ENCODE measurements at regions not wholly inside any gene's neighbourhood (a gene's known extent, or its start where the extent isn't known, plus 50 kb on each side); places are given as distances from the start of the nearest gene placed in this dataset.
"Not testable (repeated sequence)": the region's sequence is repeated elsewhere in the genome, so short reads cannot be mapped to it uniquely, and the experiment has no call there.

GRCh38 chr1:60562740-60563139 lies 489.2 kb upstream of the C1orf87 start:
- DNase-seq (ENCODE audit: low read depth, low spot score), result no peak

GRCh38 chr1:60560701-60561100 lies 487.1 kb upstream of the C1orf87 start:
- no peak for DNase-seq (ENCODE audit: low read depth, low spot score)

- DNase-seq (ENCODE audit: low read depth, low spot score), result no peak
These were observed 484.7 kb upstream of the C1orf87 start for GRCh38 chr1:60558236-60558635.

- no peak for DNase-seq (ENCODE audit: low read depth, low spot score)
These were observed 480.2 kb upstream of the C1orf87 start for GRCh38 chr1:60553730-60554129.

GRCh38 chr1:60547821-60548220 lies 474.3 kb upstream of the C1orf87 start:
- DNase-seq (ENCODE audit: low read depth, low spot score), result no peak

GRCh38 chr1:60541831-60542532 lies 468.4 kb upstream of the C1orf87 start:
- no peak for DNase-seq (ENCODE audit: low read depth, low spot score)

GRCh38 chr1:60540141-60540540 lies 466.6 kb upstream of the C1orf87 start:
- no peak for DNase-seq (ENCODE audit: low read depth, low spot score)

- no peak for DNase-seq (ENCODE audit: low read depth, low spot score)
These were observed 462.1 kb upstream of the C1orf87 start for GRCh38 chr1:60535713-60536112.

- DNase-seq (ENCODE audit: low read depth, low spot score), result no peak
These were observed 454.0 kb upstream of the C1orf87 start for GRCh38 chr1:60527567-60527966.

- DNase-seq (ENCODE audit: low read depth, low spot score), result no peak
These were observed 443.4 kb upstream of the C1orf87 start for GRCh38 chr1:60516996-60517395.

- DNase-seq (ENCODE audit: low read depth, low spot score), result no peak
These were observed 436.6 kb upstream of the C1orf87 start for GRCh38 chr1:60510162-60510561.

GRCh38 chr1:60504206-60504840 lies 430.8 kb upstream of the C1orf87 start:
- no peak for DNase-seq (ENCODE audit: low read depth, low spot score)

- DNase-seq (ENCODE audit: low read depth, low spot score), result no peak
These were observed 429.8 kb upstream of the C1orf87 start for GRCh38 chr1:60503266-60503925.

- DNase-seq (ENCODE audit: low read depth, low spot score), result no peak
These were observed 428.9 kb upstream of the C1orf87 start for GRCh38 chr1:60502506-60502905.

GRCh38 chr1:60489916-60490480 lies 416.4 kb upstream of the C1orf87 start:
- not testable (repeated sequence) for DNase-seq (ENCODE audit: low read depth, low spot score)

- no peak for DNase-seq (ENCODE audit: low read depth, low spot score)
These were observed 415.3 kb upstream of the C1orf87 start for GRCh38 chr1:60488847-60489246.

- DNase-seq (ENCODE audit: low read depth, low spot score), result no peak
These were observed 414.2 kb upstream of the C1orf87 start for GRCh38 chr1:60487565-60488345.

- no peak for DNase-seq (ENCODE audit: low read depth, low spot score)
These were observed 409.9 kb upstream of the C1orf87 start for GRCh38 chr1:60483509-60483908.

GRCh38 chr1:60470246-60470645 lies 396.7 kb upstream of the C1orf87 start:
- no peak for DNase-seq (ENCODE audit: low read depth, low spot score)

- DNase-seq (ENCODE audit: low read depth, low spot score), result no peak
These were observed 390.2 kb upstream of the C1orf87 start for GRCh38 chr1:60463786-60464185.

GRCh38 chr1:60463146-60463545 lies 389.6 kb upstream of the C1orf87 start:
- DNase-seq (ENCODE audit: low read depth, low spot score), result no peak

All from iPS DF 19.7 (cell line).